GM18508 (cell line): ENCODE measurements at regions not wholly inside any gene's neighbourhood (a gene's known extent, or its start where the extent isn't known, plus 50 kb on each side); places are given as distances from the start of the nearest gene placed in this dataset.
"Not testable (repeated sequence)": the region's sequence is repeated elsewhere in the genome, so short reads cannot be mapped to it uniquely, and the experiment has no call there.

Source experiments
- ATAC-seq: cut with Tn5 transposase; IDR thresholded peaks from one replicate; pipeline ENCODE4 v1.9.1; 2021; ENCODE audit warnings: moderate number of reproducible peaks; ENCODE audit not compliant: insufficient read depth, unreplicated experiment

DNA sequence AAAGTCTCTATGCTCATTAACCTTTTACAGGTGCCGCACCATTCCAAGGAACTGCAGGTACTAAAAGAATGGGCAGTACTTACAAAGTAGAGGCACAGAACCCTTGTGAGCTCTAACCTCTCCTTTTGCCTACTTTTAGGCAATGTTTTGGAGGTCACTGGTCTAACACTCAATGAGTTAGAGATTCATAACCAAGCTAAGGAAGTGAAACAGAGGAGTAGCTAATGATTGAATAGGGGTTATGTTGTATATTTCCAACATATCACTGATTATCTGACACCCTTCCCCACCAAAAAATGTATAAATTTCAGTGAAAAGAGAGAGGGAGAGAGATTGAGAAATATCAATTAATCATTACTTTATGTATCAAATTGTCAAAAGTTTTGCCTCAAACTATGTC, 269.3 kb downstream of the PCDH7 start:
- ATAC-seq = no peak

DNA sequence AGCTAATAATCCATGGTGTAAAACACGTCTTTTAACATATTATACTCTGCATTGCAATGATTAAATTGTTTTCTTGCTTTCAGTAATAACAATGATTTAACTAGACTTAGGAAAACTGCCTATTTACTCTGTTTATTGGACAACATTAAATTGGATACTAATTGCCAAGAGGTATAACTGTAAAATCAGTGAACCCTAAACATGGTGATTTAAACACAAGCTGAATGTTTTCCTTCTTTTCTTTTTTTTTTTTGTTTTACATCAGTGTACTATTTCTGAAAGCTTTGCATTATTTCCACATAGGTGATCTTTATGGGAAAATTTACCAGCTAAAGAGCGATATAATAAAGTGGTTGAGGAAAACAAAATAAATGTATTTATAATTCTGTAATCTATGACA, 276.7 kb downstream of the PCDH7 start:
- ATAC-seq = no peak

DNA sequence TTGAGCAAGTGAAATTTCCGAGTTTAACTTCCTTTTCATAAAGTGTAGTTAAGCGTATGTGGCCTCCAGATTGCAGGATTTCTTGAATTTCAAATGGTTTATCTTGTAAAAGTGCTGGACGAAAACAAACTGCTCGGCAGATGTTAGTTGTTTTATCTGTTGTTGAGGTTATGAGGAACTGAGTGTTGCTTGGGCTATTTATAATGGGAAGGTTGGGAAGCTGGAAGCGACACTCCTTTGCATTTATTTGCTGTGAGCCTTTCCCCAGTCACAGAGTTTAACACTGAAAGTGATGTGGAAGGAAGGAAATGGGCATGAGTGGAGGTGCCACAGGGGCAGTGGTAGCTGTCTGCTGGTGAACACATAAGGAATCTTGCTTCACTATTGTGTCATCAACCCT, 284.9 kb downstream of the PCDH7 start:
- ATAC-seq = no peak

DNA sequence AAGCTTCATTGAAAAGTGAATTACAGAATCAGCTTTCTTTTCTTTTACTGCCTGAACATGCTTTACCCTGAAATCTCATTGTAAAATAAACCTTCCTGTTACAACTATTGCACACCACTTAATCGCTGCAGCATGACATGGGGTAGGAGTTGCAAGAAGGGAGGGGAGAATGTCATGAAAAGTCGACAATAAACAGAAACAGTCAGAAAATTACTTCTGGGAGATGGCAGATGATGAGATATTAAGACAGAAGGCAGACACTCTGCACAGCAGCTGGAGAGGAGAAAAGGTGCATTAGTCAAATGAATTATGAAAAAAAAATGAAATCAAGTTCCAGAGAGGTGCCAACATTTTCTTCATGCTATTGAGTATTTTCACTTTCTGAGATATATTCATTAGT, 287.7 kb downstream of the PCDH7 start:
- ATAC-seq = no peak

DNA sequence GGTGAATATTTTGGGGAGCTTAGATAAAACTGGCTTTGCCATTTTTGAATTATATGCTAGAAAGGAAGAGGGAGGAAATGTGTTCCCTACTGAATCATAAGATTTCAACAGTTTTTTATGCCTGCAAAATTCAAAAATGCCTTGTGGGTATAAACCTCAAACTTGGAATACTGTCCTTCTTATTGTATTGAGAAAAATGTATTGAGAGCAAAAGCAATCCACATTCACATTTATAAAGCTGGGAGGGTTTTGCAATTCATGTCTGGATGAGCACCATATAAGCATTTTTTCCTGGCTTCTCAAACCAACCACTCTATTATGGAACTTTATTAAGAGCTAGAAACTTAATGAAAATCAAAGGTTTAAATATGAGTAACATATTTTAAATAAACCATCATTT, 289.8 kb downstream of the PCDH7 start:
- ATAC-seq = no peak

DNA sequence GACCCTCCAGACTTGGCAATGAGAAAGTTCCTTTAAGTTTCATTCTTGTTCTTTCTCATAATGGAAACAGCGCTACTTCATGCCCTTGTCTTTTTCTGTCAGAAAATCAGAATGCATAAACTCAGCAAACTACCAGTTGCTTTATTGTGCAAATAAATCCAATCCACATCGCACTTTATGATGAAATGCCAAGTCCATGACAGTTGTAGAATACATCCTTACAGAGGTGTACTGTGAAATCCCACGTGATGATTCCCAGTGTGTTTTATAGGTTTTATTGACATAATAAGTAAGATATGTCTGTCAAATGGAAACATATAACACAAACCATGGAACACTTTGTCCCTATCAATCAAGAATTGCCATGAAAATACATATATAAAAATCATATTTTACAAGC, 295.0 kb downstream of the PCDH7 start:
- no peak for ATAC-seq

DNA sequence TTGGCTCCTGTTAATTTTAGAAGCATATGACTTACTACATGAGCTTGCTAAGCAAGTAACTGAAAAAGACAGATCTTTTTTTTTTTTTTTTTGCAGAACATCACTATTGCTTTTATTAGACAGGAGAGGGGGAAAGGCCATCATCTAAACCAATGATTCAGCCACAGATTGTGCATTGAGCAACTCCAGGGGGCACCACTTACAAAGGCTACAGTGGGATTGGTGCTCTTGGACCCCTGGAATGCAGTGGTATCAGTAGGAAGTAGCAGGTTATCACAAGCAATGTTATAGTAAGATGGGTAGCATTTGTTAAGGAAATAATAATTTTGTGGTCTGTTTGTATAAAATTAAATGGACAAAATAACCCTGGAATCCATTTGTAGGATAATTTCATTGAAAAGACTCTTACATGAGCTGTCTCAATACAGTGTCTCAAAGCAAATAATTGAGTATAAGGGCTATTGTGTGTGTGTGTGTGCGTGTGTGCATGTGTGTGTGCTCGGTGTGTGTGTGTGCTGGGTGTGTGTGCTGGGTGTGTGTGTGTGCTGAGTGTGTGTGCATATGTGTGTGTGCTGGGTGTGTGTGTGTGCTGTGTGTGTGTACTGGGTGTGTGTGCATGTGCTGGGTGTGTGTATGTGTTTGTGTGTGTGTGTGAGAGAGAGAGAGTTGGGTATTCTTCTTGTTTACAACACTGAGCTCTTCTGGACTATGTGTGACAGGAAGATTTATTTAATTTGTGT, 296.3 kb downstream of the PCDH7 start:
- ATAC-seq = no peak

DNA sequence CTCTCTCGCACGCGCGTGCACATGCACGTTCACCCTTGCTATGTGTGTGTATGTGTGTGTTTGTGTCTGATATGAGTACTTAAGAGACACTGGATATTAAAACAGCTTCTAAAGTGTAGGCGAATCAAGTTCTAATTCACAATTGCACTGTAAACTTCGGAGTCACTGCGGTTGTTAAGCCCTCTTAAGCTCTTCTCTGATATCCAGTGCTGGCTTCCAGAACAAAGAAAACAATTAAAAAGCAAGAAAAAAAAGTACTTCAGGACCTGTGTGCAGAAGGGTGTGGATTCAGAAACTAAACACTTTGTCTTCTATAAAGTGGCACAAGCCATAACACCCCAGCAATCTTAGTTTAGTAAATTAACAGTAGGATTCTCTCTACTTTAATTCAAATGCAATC, 300.2 kb downstream of the PCDH7 start:
- no peak for ATAC-seq

DNA sequence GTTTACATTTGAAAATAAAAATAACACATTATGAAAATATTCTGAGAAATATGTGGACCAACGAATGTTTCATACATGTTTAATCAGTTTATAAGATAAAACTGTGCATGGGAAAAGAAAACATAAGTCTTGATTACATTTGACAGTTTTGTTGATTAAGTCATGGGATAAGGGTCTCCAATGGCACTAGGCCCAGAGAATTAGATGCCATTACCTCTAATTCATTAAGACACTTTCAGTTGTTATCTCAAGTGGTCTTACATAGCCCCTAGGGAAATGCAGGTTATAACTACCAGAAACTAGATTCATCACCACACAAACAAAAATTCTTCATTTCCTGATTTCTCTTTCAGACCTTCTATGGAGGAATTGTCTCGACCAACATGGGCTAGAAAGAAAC, 300.8 kb downstream of the PCDH7 start:
- no peak for ATAC-seq

DNA sequence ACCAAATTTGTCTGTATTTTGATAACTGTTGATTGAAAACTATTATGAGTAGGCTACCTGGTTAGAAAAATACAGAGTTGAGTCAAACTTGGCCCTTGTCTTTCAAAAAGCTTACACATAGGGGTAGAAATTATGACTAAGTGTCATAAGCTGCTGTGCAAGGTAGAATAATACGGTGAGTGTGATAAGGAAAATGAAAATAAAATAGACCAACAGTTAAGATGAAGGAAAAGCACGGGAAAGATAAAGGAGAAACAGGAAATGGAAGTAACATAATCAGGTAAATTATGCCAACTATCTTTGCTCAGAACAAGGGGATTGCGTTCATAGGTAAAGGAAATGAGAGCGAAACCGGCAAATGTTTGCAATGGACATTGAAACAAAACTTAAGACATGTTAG, 302.5 kb downstream of the PCDH7 start:
- ATAC-seq = no peak

DNA sequence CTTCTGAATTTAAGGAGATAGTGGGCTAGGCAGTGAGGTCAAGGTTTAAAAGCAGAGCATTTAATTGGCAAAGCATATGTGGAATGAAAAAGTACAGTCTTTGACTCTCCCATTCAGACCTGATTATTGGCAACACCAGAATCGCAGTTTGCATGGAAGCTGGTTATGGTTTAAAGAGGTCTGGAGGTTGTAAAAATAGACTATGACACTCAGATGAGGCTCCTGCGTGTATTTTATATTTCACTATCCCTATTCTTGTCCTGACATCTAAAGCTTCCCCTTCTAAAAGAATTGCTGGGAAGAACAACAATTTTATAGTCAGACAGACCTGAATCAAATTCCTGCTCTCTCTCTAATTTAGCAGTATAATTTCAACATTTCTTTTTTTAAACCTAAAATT, 302.9 kb downstream of the PCDH7 start:
- no peak for ATAC-seq

DNA sequence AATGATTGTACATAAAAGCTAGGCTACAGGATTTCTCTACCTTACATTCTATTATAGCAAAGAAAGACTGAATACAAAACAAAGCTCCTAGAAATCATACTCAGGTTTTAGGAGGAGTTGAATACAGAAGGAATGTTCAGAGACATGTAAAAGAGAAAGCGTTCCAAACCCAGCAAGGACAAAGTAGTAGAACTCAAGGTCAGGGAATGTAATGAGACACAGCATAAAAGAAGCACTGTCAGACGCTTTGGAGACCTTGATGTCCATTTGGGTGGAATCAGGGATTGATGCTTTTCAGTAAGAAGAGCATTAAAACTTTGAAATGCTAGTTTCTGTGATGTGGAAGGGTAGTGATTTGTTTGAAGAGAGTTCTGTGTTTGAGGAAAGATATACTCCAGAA, 303.6 kb downstream of the PCDH7 start:
- ATAC-seq = no peak

DNA sequence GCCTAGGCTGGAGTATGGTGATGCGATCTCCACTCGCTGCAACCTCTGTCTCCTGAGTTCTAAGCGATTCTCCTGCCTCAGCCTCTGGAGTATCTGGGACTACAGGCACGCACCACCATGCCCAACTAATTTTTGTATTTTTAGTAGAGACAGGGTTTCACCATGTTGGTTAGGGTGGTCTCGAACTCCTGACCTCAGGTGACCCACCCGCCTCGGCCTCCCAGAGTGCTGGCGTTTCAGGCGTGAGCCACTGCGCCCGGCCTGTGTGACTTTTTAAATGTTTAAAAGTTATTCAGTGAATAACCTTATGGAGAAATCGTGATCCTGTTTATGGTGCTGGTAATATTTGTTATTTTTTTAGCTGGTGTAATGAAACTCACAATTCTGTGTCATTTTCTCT, 304.6 kb downstream of the PCDH7 start:
- ATAC-seq = not testable (repeated sequence)

DNA sequence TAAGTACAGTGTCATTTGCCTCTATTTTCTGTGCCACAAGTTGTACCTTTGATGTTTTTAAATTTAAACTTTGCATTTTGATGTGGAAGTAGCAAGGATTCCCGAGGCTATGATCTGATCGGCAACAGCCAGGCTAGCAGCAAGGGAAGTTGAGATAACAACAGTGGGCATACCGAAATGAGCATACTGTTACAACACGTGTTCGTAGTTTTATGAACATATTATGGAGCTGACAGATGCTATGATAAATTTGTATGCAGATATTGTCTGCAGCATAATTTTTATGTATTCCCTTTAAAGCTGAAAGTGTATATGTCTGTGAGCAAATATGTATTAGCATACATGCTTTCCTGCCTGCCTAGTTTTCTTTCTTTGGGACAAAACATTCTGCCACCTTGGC, 306.1 kb downstream of the PCDH7 start:
- no peak for ATAC-seq

DNA sequence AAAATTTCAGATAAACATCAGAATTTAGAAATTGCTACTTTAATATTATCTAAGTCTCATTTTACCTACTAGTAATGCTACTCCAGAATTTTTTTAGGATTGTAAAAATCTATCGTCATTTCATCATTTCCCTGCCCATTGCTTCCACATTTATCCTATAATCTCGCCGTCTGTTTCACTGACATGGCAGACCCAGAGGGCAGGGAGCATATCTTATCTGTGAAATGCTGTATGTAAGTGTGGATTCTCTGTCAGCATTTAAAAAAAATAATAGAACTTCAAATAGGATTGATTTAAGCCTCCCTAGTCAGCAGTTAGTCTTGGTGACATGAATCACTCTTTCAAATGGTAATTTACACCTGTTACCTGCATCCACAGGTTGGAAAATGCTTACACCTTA, 314.4 kb downstream of the PCDH7 start:
- ATAC-seq = no peak

DNA sequence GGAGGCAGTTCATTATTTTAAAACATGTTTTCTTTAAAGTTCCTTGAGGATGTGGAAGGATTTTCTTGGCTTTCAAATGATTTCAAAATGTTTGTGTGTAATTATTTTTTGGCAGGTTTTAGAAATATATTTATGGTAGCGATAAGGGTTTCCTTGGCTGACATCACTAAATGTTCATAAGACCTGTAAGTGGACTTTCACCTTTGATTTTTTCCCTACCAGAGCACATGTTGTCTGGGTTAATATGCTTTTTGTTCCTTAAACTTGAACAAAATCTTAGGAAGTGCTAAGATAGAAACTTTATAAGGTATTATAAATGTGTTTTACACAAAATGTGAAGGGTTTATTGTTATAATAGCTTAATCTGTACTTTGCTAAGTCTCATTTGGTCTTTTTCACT, 315.6 kb downstream of the PCDH7 start:
- no peak for ATAC-seq

DNA sequence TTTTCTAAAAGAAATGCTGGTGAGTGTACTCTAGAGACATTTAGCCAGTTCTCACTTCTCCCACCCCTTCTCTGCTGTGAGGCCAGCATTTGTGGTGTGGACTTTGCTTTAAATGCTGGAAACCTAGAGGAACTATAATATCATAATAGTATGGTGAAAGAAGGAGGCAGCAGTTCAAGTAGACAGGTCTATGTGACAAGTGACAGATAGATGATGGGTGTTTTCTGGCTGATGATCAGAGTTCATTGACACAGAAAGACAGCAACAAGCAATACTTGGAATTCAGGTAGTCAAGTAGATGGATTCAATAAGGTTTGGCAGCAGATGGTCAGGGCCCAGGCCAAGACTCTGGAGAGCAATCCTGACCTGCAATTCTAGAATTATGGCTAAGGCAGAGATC, 317.5 kb downstream of the PCDH7 start:
- ATAC-seq = no peak

DNA sequence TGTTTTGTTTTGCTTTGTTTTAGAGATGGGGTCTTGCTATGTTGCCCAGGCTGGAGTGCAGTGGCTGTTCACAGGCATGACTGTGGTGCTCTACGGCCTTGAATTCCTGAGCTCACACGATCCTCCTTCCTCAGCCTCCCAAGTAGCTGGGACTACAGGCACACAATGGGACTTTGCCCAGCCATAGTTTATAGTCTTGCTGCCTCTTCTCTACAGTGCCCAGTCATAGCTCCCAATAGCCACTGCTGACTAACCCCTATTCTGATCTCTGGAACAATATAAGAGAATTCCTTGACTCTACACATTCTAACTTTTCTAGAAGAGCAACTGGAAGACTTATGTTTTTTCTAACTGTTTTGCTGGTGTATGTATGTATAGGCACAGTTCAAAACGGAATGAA, 319.2 kb downstream of the PCDH7 start:
- no peak for ATAC-seq

DNA sequence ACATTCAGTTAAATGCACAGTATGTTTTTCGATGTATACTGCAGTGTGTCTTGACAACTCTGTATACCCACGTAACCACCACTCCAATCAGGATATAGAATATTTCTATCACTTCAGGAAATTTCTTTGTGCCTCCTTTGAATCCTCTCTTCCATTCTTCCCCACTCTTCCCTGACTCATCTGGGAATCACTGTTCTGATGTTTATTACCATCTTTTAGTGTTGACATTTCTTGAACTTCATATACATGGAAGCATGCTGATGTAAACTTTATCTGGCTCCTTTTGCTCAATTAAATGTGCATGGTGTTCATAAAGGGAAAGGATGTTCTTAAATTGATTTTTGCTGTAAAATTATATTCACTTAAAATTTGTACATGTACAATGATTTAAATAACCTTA, 319.9 kb downstream of the PCDH7 start:
- no peak for ATAC-seq

DNA sequence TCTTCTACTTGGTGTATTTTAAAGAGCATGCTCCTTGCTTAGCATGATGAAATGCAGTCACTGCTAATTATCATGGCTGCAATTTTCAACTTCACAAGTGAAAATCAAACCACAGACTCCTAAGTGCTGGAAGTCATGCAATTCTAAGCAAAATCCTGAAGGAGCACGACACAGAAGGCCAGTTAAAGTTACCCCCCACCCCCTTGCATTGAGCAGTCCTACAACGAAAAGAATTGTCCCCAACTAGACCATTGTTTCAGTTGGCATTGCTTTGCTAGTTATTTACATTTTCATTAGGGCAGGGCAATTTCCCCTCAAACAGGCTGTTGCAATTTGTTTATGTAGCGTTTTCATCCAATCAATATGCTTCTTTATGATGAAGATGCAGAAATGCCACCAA, 321.2 kb downstream of the PCDH7 start:
- no peak for ATAC-seq

DNA sequence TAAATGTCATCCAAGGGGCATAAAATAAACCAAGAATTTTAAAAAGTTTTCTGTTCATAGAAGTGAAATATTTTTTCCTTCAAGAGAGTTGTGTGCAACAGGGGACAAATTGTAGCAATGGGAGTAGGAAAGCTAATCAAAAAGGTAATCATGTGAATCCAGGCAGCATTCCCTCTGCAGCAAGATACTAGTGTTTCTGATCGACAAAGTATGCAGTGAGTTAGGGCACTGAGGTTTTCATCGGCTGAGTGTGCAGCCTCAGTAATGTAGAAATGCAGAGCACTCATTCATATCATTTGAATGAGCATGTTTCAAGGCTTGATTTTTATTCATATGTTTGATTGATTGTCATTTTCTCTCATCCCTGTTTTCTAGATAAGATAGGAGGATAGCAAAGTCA, 321.7 kb downstream of the PCDH7 start:
- no peak for ATAC-seq

DNA sequence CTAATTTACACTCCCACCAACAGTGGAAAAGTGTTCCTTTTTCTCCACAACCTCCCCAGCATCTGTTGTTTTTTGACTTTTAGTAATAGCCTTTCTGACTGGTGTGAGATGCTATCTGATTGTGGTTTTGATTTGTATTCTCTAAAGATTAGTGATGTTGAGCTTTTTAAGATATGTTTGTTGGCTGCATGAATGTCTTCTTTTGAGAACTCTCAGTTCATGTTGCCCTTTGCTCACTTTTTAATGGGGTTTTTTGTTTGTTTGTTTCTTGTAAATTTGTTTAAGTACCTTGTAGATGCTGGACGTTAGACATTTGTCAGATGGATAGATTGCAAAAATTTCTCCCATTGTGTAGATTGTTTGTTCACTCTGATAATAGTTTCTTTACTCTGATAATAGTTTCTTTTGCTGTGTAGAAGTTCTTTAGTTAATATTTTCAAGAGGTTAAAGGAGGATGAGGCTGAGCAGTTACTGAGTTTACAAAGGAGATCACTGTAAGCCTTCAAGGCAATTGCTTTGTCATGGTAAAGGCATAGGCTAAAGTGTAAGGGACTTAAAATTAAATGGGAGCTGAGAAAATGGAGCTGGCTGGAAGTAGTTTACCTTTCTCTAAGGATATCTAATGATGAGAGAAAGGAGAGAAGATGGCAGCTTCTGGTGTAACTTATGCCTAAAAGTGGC, 323.4 kb downstream of the PCDH7 start:
- no peak for ATAC-seq
